PC-9 (cell line): ENCODE measurements at regions not wholly inside any gene's neighbourhood (a gene's known extent, or its start where the extent isn't known, plus 50 kb on each side); places are given as distances from the start of the nearest gene placed in this dataset.

ENCODE experiments used
- EZH2 ChIP-seq: fragments of 200-600 bp; sonication (generic); IDR thresholded peaks from 2 replicates; pipeline ENCODE4 v1.8.0; 2017; ENCODE audit warnings: antibody characterized with exemption, low read depth
- TF ChIP-seq, protein P1 (sequence below): fragments of 200-600 bp; sonication (generic); conservative IDR thresholded peaks from 2 replicates; pipeline ENCODE4 v1.6.1; 2017; ENCODE audit warnings: mixed run types, antibody characterized with exemption, mild to moderate bottlenecking, moderate library complexity

DNA sequence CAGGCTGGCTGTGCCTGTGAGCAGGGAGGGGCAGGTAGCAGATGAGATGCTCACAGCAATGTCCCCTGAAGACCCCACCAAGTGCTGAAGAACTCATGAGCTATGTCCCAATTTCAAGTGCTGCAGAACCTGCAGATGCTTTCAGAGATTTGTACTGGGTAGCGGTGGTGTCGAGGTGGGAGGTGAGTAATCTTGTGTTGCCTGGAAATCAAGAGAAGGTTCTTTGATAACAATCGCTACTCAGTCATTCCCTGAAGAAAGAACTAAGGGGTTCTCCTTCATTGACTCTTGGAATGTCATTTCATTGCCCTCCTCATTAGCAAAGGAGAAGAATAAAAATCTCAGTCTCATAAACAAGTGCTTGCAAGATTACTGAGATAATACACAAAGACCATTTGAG lies 246.4 kb downstream of the EMX2 start:
- no peak for TF ChIP-seq EZH2
- TF ChIP-seq, protein P1, sequence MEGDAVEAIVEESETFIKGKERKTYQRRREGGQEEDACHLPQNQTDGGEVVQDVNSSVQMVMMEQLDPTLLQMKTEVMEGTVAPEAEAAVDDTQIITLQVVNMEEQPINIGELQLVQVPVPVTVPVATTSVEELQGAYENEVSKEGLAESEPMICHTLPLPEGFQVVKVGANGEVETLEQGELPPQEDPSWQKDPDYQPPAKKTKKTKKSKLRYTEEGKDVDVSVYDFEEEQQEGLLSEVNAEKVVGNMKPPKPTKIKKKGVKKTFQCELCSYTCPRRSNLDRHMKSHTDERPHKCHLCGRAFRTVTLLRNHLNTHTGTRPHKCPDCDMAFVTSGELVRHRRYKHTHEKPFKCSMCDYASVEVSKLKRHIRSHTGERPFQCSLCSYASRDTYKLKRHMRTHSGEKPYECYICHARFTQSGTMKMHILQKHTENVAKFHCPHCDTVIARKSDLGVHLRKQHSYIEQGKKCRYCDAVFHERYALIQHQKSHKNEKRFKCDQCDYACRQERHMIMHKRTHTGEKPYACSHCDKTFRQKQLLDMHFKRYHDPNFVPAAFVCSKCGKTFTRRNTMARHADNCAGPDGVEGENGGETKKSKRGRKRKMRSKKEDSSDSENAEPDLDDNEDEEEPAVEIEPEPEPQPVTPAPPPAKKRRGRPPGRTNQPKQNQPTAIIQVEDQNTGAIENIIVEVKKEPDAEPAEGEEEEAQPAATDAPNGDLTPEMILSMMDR: no peak
